ENCODE measurements at regions not wholly inside any gene's neighbourhood (a gene's known extent, or its start where the extent isn't known, plus 50 kb on each side); places are given as distances from the start of the nearest gene placed in this dataset.

DNA sequence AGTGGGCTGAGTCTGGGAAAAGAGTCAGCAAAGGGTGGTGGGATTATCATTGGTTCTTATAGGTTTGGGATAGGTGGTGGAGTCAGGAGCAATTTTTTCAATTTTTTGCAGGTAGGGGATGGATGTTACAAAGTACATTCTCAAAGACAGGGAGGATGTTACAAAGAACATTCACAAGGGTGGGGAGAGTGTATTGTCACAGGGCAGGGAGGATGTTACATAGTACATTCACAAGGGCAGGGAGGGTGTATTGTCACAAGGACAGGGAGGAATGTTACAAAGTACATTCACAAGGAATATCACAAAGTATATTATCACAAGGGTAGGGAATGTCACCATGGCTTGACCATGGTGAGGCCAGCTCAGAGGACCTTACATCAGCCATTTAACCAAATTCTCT is 58.6 kb upstream of the WDR75 start:
- TF ChIP-seq, protein P1, sequence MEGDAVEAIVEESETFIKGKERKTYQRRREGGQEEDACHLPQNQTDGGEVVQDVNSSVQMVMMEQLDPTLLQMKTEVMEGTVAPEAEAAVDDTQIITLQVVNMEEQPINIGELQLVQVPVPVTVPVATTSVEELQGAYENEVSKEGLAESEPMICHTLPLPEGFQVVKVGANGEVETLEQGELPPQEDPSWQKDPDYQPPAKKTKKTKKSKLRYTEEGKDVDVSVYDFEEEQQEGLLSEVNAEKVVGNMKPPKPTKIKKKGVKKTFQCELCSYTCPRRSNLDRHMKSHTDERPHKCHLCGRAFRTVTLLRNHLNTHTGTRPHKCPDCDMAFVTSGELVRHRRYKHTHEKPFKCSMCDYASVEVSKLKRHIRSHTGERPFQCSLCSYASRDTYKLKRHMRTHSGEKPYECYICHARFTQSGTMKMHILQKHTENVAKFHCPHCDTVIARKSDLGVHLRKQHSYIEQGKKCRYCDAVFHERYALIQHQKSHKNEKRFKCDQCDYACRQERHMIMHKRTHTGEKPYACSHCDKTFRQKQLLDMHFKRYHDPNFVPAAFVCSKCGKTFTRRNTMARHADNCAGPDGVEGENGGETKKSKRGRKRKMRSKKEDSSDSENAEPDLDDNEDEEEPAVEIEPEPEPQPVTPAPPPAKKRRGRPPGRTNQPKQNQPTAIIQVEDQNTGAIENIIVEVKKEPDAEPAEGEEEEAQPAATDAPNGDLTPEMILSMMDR (IDR thresholded peaks at IDR 0.05) = no peak
- TF ChIP-seq ZFX (IDR thresholded peaks at IDR 0.05; ENCODE audit: borderline replicate concordance) = no peak

All from 22Rv1 (cell line).